ENCODE measurements at regions not wholly inside any gene's neighbourhood (a gene's known extent, or its start where the extent isn't known, plus 50 kb on each side); places are given as distances from the start of the nearest gene placed in this dataset.

- no peak for TF ChIP-seq RERE (CRISPR knock-in tag; IDR thresholded peaks at IDR 0.05; ENCODE audit: low read depth)
- TF ChIP-seq ZC3H13 (CRISPR knock-in tag; IDR thresholded peaks at IDR 0.05): no peak
- TF ChIP-seq ZHX1 (CRISPR knock-in tag; IDR thresholded peaks at IDR 0.05; ENCODE audit: low read depth): no peak
- TF ChIP-seq ZNF318 (CRISPR knock-in tag; IDR thresholded peaks at IDR 0.05): no peak
- TF ChIP-seq FOXA3 (CRISPR knock-in tag; IDR thresholded peaks at IDR 0.05): no peak
- no peak for TF ChIP-seq ZNF574 (CRISPR knock-in tag; IDR thresholded peaks at IDR 0.05)
- TF ChIP-seq HNRNPK (IDR thresholded peaks at IDR 0.05; ENCODE audit: low read depth, low read length, poor library complexity, severe bottlenecking): no peak
These were observed 1292.9 kb downstream of the PCDH9 start (continued) for GRCh38 chr13:65937251-65937650.
